H1 (cell line): ENCODE measurements at regions not wholly inside any gene's neighbourhood (a gene's known extent, or its start where the extent isn't known, plus 50 kb on each side); places are given as distances from the start of the nearest gene placed in this dataset.

Experiments used
- CTCF ChIA-PET: fragments of 300-600 bp; sonication (Branson Sonifier 250); formaldehyde crosslinking; loops from one replicate; lab custom pipeline; 2021; ENCODE audit not compliant: partially characterized antibody; lab: Charles Lee
- POLR2A ChIA-PET: fragments of 300-600 bp; sonication (Branson Sonifier 250); formaldehyde crosslinking; loops from one replicate; lab custom pipeline; 2021; ENCODE audit warnings: inconsistent platforms; ENCODE audit not compliant: partially characterized antibody; lab: Charles Lee
- DNase-seq, 2 experiments: peaks; one replicate each; pipeline versions ENCODE4 v3.0.0 to v3.0.0-alpha.2; 2010 to 2022; ENCODE audit warnings: low spot score in 2 of 2, low read depth in 1 of 2, mixed read lengths in 1 of 2
- FAIRE-seq: peaks from 2 replicates; lab custom pipeline; 2011; peaks lifted over from hg19 to GRCh38; lab: Jason Lieb, UNC
- H2AFZ ChIP-seq: 2 replicates; pipeline ENCODE4 v1.8.1; 2012; ENCODE audit warnings: low read length, inconsistent platforms
- H2AK5ac ChIP-seq: 2 replicates; pipeline ENCODE4 v1.6.1; 2013; ENCODE audit warnings: low read depth, low read length
- H2BK120ac ChIP-seq: replicated peaks from 2 replicates; pipeline ENCODE3; 2013; ENCODE audit warnings: low read depth, low read length, inconsistent platforms
- H2BK12ac ChIP-seq: 2 replicates; pipeline ENCODE4 v1.6.1; 2013; ENCODE audit warnings: low read depth, low read length
- H2BK15ac ChIP-seq: 2 replicates; pipeline ENCODE4 v1.6.1; 2013; ENCODE audit warnings: low read length
- H2BK20ac ChIP-seq: 2 replicates; pipeline ENCODE4 v1.6.1; 2013; ENCODE audit warnings: low read length
- H2BK5ac ChIP-seq: 2 replicates; pipeline ENCODE4 v1.6.1; 2013; ENCODE audit warnings: low read depth, low read length
- H3K14ac ChIP-seq: 2 replicates; pipeline ENCODE4 v1.6.1; 2013; ENCODE audit warnings: inconsistent platforms; ENCODE audit not compliant: insufficient read length
- H3K18ac ChIP-seq: 2 replicates; pipeline ENCODE4 v1.6.1; 2013; ENCODE audit warnings: low read length; ENCODE audit errors: extremely low read depth
- H3K23ac ChIP-seq: 2 replicates; pipeline ENCODE4 v1.6.1; 2013; ENCODE audit warnings: inconsistent platforms; ENCODE audit not compliant: insufficient read length
- H3K23me2 ChIP-seq: 2 replicates; pipeline ENCODE4 v1.6.1; 2013; ENCODE audit warnings: low read depth, low read length
- H3K27ac ChIP-seq: 2 replicates; pipeline ENCODE4 v1.6.1; 2011; ENCODE audit warnings: low read depth, low read length, inconsistent platforms
- H3K27me3 ChIP-seq, 4 experiments: replicated peaks in 1 of 4; 1 replicate in 1 of 4; 2 replicates in 3 of 4; pipeline versions ENCODE4 v1.6.1 to v1.8.1; 2011 to 2013; ENCODE audit warnings: low read length in 3 of 4, mild to moderate bottlenecking in 3 of 4, inconsistent platforms in 2 of 4, mixed read lengths in 2 of 4, moderate library complexity in 1 of 4; ENCODE audit not compliant: control insufficient read depth in 3 of 4, insufficient read depth in 3 of 4; ENCODE audit errors: extremely low read depth in 1 of 4
- H3K36me3 ChIP-seq, 4 experiments: 2 replicates each; pipeline versions ENCODE4 v1.6.1 to v1.8.1; 2011 to 2013; ENCODE audit warnings: mild to moderate bottlenecking in 4 of 4, low read length in 3 of 4, moderate library complexity in 2 of 4, control low read depth in 1 of 4, inconsistent platforms in 1 of 4; ENCODE audit not compliant: insufficient read depth in 4 of 4, control insufficient read depth in 2 of 4
- H3K4ac ChIP-seq: replicated peaks from 2 replicates; pipeline ENCODE3; 2013; ENCODE audit warnings: low read length, low read depth, mixed read lengths, inconsistent platforms; ENCODE audit not compliant: insufficient read length
- H3K4me1 ChIP-seq, 4 experiments: replicated peaks in 1 of 4; 1 replicate in 1 of 4; 2 replicates in 3 of 4; pipeline versions ENCODE4 v1.6.1 to v1.8.1; 2011 to 2013; ENCODE audit warnings: low read length in 3 of 4, inconsistent platforms in 2 of 4, mixed read lengths in 1 of 4; ENCODE audit not compliant: insufficient read depth in 4 of 4, control insufficient read depth in 3 of 4
- H3K4me2 ChIP-seq, 2 experiments: 2 replicates each; pipeline versions ENCODE4 v1.6.1 to v1.8.1; 2011 to 2013; ENCODE audit warnings: low read depth in 2 of 2, low read length in 2 of 2, control low read depth in 1 of 2, inconsistent platforms in 1 of 2, mild to moderate bottlenecking in 1 of 2; ENCODE audit not compliant: insufficient read depth in 1 of 2
- H3K4me3 ChIP-seq, 4 experiments: fragments of 200-600, 300-600 bp in 1 of 4; sonication (generic), shearing (Covaris generic), sonication (Bioruptor Twin) in 1 of 4; 2 replicates each; pipeline versions ENCODE4 v1.5.1 to v1.8.1; 2011 to 2016; ENCODE audit warnings: low read length in 4 of 4, low read depth in 3 of 4, control low read depth in 2 of 4, inconsistent platforms in 2 of 4, mild to moderate bottlenecking in 2 of 4, mixed read lengths in 1 of 4, moderate library complexity in 1 of 4; ENCODE audit not compliant: insufficient read depth in 2 of 4; ENCODE audit errors: extremely low read depth in 1 of 4
- H3K56ac ChIP-seq: replicated peaks from 2 replicates; pipeline ENCODE3; 2013; ENCODE audit warnings: low read depth, mild to moderate bottlenecking, mixed read lengths, low read length, inconsistent platforms; ENCODE audit not compliant: insufficient read length
- H3K79me1 ChIP-seq: 2 replicates; pipeline ENCODE4 v1.6.1; 2013; ENCODE audit warnings: low read depth, low read length, control low read depth
- H3K79me2 ChIP-seq, 2 experiments: 2 replicates each; pipeline versions ENCODE4 v1.6.1 to v1.8.1; 2012 to 2013; ENCODE audit warnings: low read length in 2 of 2, mild to moderate bottlenecking in 2 of 2, inconsistent platforms in 1 of 2; ENCODE audit not compliant: insufficient read depth in 2 of 2, control insufficient read depth in 1 of 2
- H3K9ac ChIP-seq, 4 experiments: replicated peaks in 1 of 4; 1 replicate in 1 of 4; 2 replicates in 3 of 4; pipeline versions ENCODE4 v1.6.1 to v1.8.1; 2011 to 2013; ENCODE audit warnings: low read depth in 3 of 4, low read length in 3 of 4, control low read depth in 2 of 4, mild to moderate bottlenecking in 2 of 4, moderate library complexity in 2 of 4, inconsistent platforms in 1 of 4; ENCODE audit errors: extremely low read depth in 1 of 4
- H3K9me3 ChIP-seq, 2 experiments: 2 replicates each; pipeline versions ENCODE4 v1.6.1 to v1.8.1; 2012 to 2013; ENCODE audit warnings: mild to moderate bottlenecking in 2 of 2, moderate library complexity in 2 of 2, control low read depth in 1 of 2, inconsistent platforms in 1 of 2, low read depth in 1 of 2, low read length in 1 of 2, mixed read lengths in 1 of 2; ENCODE audit not compliant: insufficient read depth in 2 of 2
- H4K20me1 ChIP-seq, 2 experiments: replicated peaks in 1 of 2; 2 replicates each; pipeline versions ENCODE3 to v1.8.1; 2011 to 2013; ENCODE audit warnings: inconsistent platforms in 2 of 2, low read length in 2 of 2, mild to moderate bottlenecking in 1 of 2; ENCODE audit not compliant: insufficient read depth in 2 of 2, control insufficient read depth in 1 of 2
- H4K5ac ChIP-seq: 2 replicates; pipeline ENCODE4 v1.6.1; 2013; ENCODE audit warnings: low read length, low read depth, mixed read lengths, inconsistent platforms; ENCODE audit not compliant: insufficient read length
- H4K8ac ChIP-seq: 2 replicates; pipeline ENCODE4 v1.8.0; 2013; ENCODE audit warnings: mild to moderate bottlenecking, moderate library complexity, low read length, inconsistent platforms; ENCODE audit not compliant: insufficient read depth; ENCODE audit errors: extremely low read depth
- H4K91ac ChIP-seq: replicated peaks from 2 replicates; pipeline ENCODE3; 2013; ENCODE audit warnings: low read length, mixed read lengths, inconsistent platforms; ENCODE audit not compliant: insufficient read length
- CREB1 ChIP-seq: IDR thresholded peaks from 2 replicates; pipeline ENCODE4 v1.6.1; 2012; ENCODE audit warnings: inconsistent platforms
- EP300 ChIP-seq, 2 experiments: IDR thresholded peaks; 1 replicate in 1 of 2; 2 replicates in 1 of 2; pipeline ENCODE4 v1.6.1; 2011 to 2012; ENCODE audit warnings: low read depth in 2 of 2, low read length in 2 of 2, mild to moderate bottlenecking in 2 of 2, borderline replicate concordance in 1 of 2, inconsistent platforms in 1 of 2, moderate library complexity in 1 of 2
- RNF2 ChIP-seq: fragments of 200-900, 300-1000 bp; sonication (generic); IDR thresholded peaks from 2 replicates; pipeline ENCODE4 v1.7.1; 2016; ENCODE audit warnings: borderline replicate concordance, low read depth, mild to moderate bottlenecking, antibody characterized with exemption, low read length; ENCODE audit not compliant: poor library complexity, severe bottlenecking; ENCODE audit errors: missing control alignments
- SIX5 ChIP-seq: IDR thresholded peaks from 2 replicates; pipeline ENCODE4 v1.6.1; 2011; ENCODE audit warnings: mild to moderate bottlenecking, low read depth, low read length
- WGBS, 2 experiments: shearing (Covaris generic) in 1 of 2; methylation state at CpG; one replicate each; pipeline versions ENCODE4 v1.1.6 to v1.1.7; 2013 to 2015; ENCODE audit warnings: low lambda C conversion rate in 2 of 2, mixed read lengths in 2 of 2, inconsistent platforms in 1 of 2, low coverage in 1 of 2, missing lambda C conversion rate in 1 of 2; ENCODE audit not compliant: insufficient replicate concordance in 2 of 2, insufficient coverage in 1 of 2, insufficient read length in 1 of 2; ENCODE audit errors: extremely low coverage in 1 of 2, missing lambda C conversion rate in 1 of 2; 5-methylcytosine and 5-hydroxymethylcytosine counted together

DNA sequence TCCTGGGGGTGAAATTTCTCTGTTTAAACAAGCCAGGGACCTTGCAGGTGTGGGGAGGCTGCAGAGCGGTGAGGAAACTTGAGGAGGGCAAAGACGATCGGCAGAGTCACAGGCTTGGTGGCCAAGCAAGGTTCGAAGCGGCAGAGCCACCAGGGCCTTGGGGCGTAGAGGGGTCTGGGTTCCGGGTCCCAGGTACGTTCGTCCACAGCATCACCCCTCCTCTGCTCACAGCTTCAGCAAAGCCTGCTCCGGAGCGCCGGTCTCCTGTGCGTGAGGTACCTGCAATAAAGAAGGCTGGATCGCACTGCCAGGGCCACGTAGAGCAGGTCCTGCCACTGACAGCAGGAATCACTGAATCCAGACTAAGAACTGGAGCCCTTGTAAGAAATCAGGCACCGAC, 66.8 kb upstream of the PCSK6 start:
- no peaks in the 10 kb centered on the region for H3K23me2 ChIP-seq
- no peak overlapping the region for H3K4me2 ChIP-seq
- no peaks in the 10 kb centered on the region for H4K20me1 ChIP-seq
- H3K4me3 ChIP-seq: no peak overlapping the region
- no peaks in the 10 kb centered on the region for H3K27me3 ChIP-seq
- 88% methylated on average over 16 of the region's 16 CpGs; no CpG with 5 or more reads in 1 of the 2 experiments for WGBS, 2 experiments
- H3K36me3 ChIP-seq: no peaks in the 10 kb centered on the region
- no peak overlapping the region for H3K23ac ChIP-seq
- no peaks in the 10 kb centered on the region for H3K79me1 ChIP-seq
- no peak overlapping the region for H3K18ac ChIP-seq
- H2BK5ac ChIP-seq: no peak overlapping the region
- H3K79me2 ChIP-seq: no peaks in the 10 kb centered on the region
- no peak overlapping the region for H2AFZ ChIP-seq
- POLR2A ChIA-PET: no interaction called here
- H3K14ac ChIP-seq: no peak overlapping the region
- no peak overlapping the region for H4K91ac ChIP-seq
- no peak overlapping the region for H3K9ac ChIP-seq
- no peak overlapping the region for H2BK12ac ChIP-seq
- H2BK15ac ChIP-seq: no peak overlapping the region
- CTCF ChIA-PET: interaction anchor here (2.5 kb wide), 1 partner anchor 11 kb away, joined by 9 read pairs; no protein-coding TSS in a partner anchor
- no peak overlapping the region for H2BK120ac ChIP-seq
- no peak overlapping the region for H4K8ac ChIP-seq
- DNase-seq (no peak), FAIRE-seq (no peak)
- no peak overlapping the region for H3K56ac ChIP-seq
- no peak overlapping the region for H2BK20ac ChIP-seq
- H3K4me1 ChIP-seq: peaks cover 0 to 2% (median 0%) of the 10 kb centered on the region in 4 experiments; a peak in 1 of 7 replicates
- no peak overlapping the region for H2AK5ac ChIP-seq
- no peak overlapping the region for H3K4ac ChIP-seq
- no peak for TF ChIP-seq EP300 (IDR thresholded peaks at IDR 0.05; ENCODE audit: borderline replicate concordance in 1 of 2, low read depth in 2 of 2, low read length in 2 of 2)
- TF ChIP-seq SIX5: no peak
- no peak for TF ChIP-seq RNF2
- TF ChIP-seq CREB1: no peak
- H4K5ac ChIP-seq: no peak overlapping the region
- H3K9me3 ChIP-seq: no peaks in the 10 kb centered on the region
- no peak overlapping the region for H3K27ac ChIP-seq
